H9 (cell line): ENCODE measurements at regions not wholly inside any gene's neighbourhood (a gene's known extent, or its start where the extent isn't known, plus 50 kb on each side); places are given as distances from the start of the nearest gene placed in this dataset.

ENCODE experiments used
- DNase-seq: peaks from one replicate; pipeline ENCODE4 v3.0.0-alpha.2; 2017
- H2AFZ ChIP-seq: one replicate; pipeline ENCODE4 v1.6.1; 2013; ENCODE audit warnings: mild to moderate bottlenecking, low read length, control low read depth, moderate library complexity
- H2AK5ac ChIP-seq: 2 replicates; pipeline ENCODE4 v1.6.1; 2013; ENCODE audit warnings: low read length, control low read depth, mixed read lengths; ENCODE audit not compliant: insufficient read length
- H2BK120ac ChIP-seq: one replicate; pipeline ENCODE4 v1.6.1; 2013; ENCODE audit warnings: low read depth, mild to moderate bottlenecking, low read length, control low read depth, inconsistent platforms; ENCODE audit not compliant: poor library complexity, severe bottlenecking
- H2BK12ac ChIP-seq: 2 replicates; pipeline ENCODE4 v1.6.1; 2013; ENCODE audit warnings: low read length, control low read depth, mixed read lengths, low read depth; ENCODE audit not compliant: insufficient read length
- H2BK15ac ChIP-seq: 2 replicates; pipeline ENCODE4 v1.6.1; 2013; ENCODE audit warnings: low read depth, low read length, control low read depth
- H2BK20ac ChIP-seq: one replicate; pipeline ENCODE4 v1.6.1; 2013; ENCODE audit warnings: low read depth, mild to moderate bottlenecking, low read length, control low read depth, inconsistent platforms; ENCODE audit not compliant: poor library complexity, severe bottlenecking
- H2BK5ac ChIP-seq: 2 replicates; pipeline ENCODE4 v1.6.1; 2013; ENCODE audit warnings: low read length, control low read depth, mixed read lengths; ENCODE audit not compliant: insufficient read length
- H3K14ac ChIP-seq: 2 replicates; pipeline ENCODE4 v1.6.1; 2013; ENCODE audit warnings: low read length, control low read depth; ENCODE audit not compliant: insufficient read depth
- H3K18ac ChIP-seq: 2 replicates; pipeline ENCODE4 v1.6.1; 2013; ENCODE audit warnings: low read depth, mild to moderate bottlenecking, mixed read lengths, low read length, control low read depth; ENCODE audit not compliant: insufficient read length
- H3K23ac ChIP-seq: 2 replicates; pipeline ENCODE4 v1.6.1; 2013; ENCODE audit warnings: low read length, control low read depth, mixed read lengths, low read depth; ENCODE audit not compliant: insufficient read length
- H3K23me2 ChIP-seq: 2 replicates; pipeline ENCODE4 v1.6.1; 2013; ENCODE audit warnings: low read depth, mild to moderate bottlenecking, mixed read lengths, low read length, control low read depth; ENCODE audit not compliant: insufficient read length, poor library complexity, severe bottlenecking
- H3K27ac ChIP-seq: 2 replicates; pipeline ENCODE4 v1.5.1; 2013; ENCODE audit warnings: low read length, control low read depth, mixed read lengths, low read depth; ENCODE audit not compliant: insufficient read length
- H3K27me3 ChIP-seq: 2 replicates; pipeline ENCODE4 v1.6.1; 2013; ENCODE audit warnings: low read length, control low read depth, inconsistent platforms; ENCODE audit not compliant: insufficient read depth
- H3K4ac ChIP-seq: 2 replicates; pipeline ENCODE4 v1.6.1; 2013; ENCODE audit warnings: low read depth, mild to moderate bottlenecking, control low read depth, inconsistent platforms, low read length, moderate library complexity
- H3K4me1 ChIP-seq: 2 replicates; pipeline ENCODE4 v1.6.1; 2013; ENCODE audit warnings: low read length, control low read depth, inconsistent platforms; ENCODE audit not compliant: insufficient read depth
- H3K4me2 ChIP-seq: 2 replicates; pipeline ENCODE4 v1.6.1; 2013; ENCODE audit warnings: low read length, control low read depth, mixed read lengths; ENCODE audit not compliant: insufficient read length, insufficient read depth
- H3K56ac ChIP-seq: 2 replicates; pipeline ENCODE4 v1.6.1; 2013; ENCODE audit warnings: low read depth, mild to moderate bottlenecking, mixed read lengths, low read length, control low read depth; ENCODE audit not compliant: insufficient read length
- H3K79me1 ChIP-seq: 2 replicates; pipeline ENCODE4 v1.6.1; 2013; ENCODE audit warnings: low read depth, mild to moderate bottlenecking, moderate library complexity, low read length, control low read depth, inconsistent platforms; ENCODE audit not compliant: insufficient read depth, poor library complexity, severe bottlenecking
- H3K79me2 ChIP-seq: 2 replicates; pipeline ENCODE4 v1.6.1; 2013; ENCODE audit warnings: low read length, control low read depth, inconsistent platforms; ENCODE audit not compliant: insufficient read depth
- H3K9ac ChIP-seq: 2 replicates; pipeline ENCODE4 v1.6.1; 2013; ENCODE audit warnings: low read length, control low read depth, mixed read lengths; ENCODE audit not compliant: insufficient read length; ENCODE audit errors: extremely low read depth
- H3K9me3 ChIP-seq: one replicate; pipeline ENCODE4 v1.6.1; 2013; ENCODE audit warnings: low read depth, low read length, inconsistent platforms; ENCODE audit not compliant: control insufficient read depth
- H3T11ph ChIP-seq: one replicate; pipeline ENCODE4 v1.6.1; 2013; ENCODE audit warnings: mild to moderate bottlenecking, low read length, control low read depth, inconsistent platforms
- H4K20me1 ChIP-seq: one replicate; pipeline ENCODE4 v1.6.1; 2013; ENCODE audit not compliant: control insufficient read depth, insufficient read length, insufficient read depth
- H4K5ac ChIP-seq: 2 replicates; pipeline ENCODE4 v1.6.1; 2013; ENCODE audit warnings: low read depth, mild to moderate bottlenecking, mixed read lengths, low read length, control low read depth; ENCODE audit not compliant: insufficient read length
- H4K8ac ChIP-seq: replicated peaks from 2 replicates; pipeline ENCODE4 v1.6.1; 2013; ENCODE audit warnings: low read length, control low read depth, mixed read lengths, low read depth; ENCODE audit not compliant: insufficient read length
- H4K91ac ChIP-seq: 2 replicates; pipeline ENCODE4 v1.6.1; 2013; ENCODE audit warnings: low read depth, mild to moderate bottlenecking, moderate library complexity, mixed read lengths, low read length, control low read depth; ENCODE audit not compliant: insufficient read length
- H3K27ac Mint-ChIP-seq, 3 experiments: 2 replicates in 2 of 3; 3 replicates in 1 of 3; pipeline ENCODE4 v1.8.0; 2020 to 2021; ENCODE audit warnings: mixed read lengths in 3 of 3, mild to moderate bottlenecking in 1 of 3, moderate library complexity in 1 of 3
- H3K27me3 Mint-ChIP-seq: 2 replicates; pipeline ENCODE4 v1.8.0; 2021; ENCODE audit warnings: low read depth, mild to moderate bottlenecking, moderate library complexity, mixed read lengths
- H3K36me3 Mint-ChIP-seq, 3 experiments: 2 replicates in 2 of 3; 3 replicates in 1 of 3; pipeline ENCODE4 v1.8.0; 2020 to 2021; ENCODE audit warnings: low read depth in 3 of 3, mixed read lengths in 3 of 3; ENCODE audit not compliant: insufficient read depth in 1 of 3
- H3K4me1 Mint-ChIP-seq, 2 experiments: 2 replicates each; pipeline ENCODE4 v1.8.0; 2020; ENCODE audit warnings: mixed read lengths in 2 of 2
- H3K4me3 Mint-ChIP-seq, 2 experiments: 2 replicates in 1 of 2; 3 replicates in 1 of 2; pipeline ENCODE4 v1.8.0; 2020 to 2021; ENCODE audit warnings: mild to moderate bottlenecking in 2 of 2, mixed read lengths in 2 of 2, moderate library complexity in 1 of 2
- H3K9me3 Mint-ChIP-seq, 2 experiments: 2 replicates in 1 of 2; 3 replicates in 1 of 2; pipeline ENCODE4 v1.8.0; 2020; ENCODE audit warnings: mild to moderate bottlenecking in 2 of 2, mixed read lengths in 2 of 2, moderate library complexity in 1 of 2
- WGBS: extraction: QIAGEN DNeasy Blood & Tissue Kit; methylation state at CpG from one replicate; pipeline ENCODE4 v1.1.7; 2013; ENCODE audit warnings: missing lambda C conversion rate, low lambda C conversion rate, mixed read lengths; ENCODE audit not compliant: insufficient read length; ENCODE audit errors: extremely low coverage; 5-methylcytosine and 5-hydroxymethylcytosine counted together
- TF ChIP-seq, protein P1 (sequence below): fragments of 200-600 bp; sonication (generic); conservative IDR thresholded peaks from 3 replicates; pipeline ENCODE4 v1.8.0; 2021; ENCODE audit warnings: antibody characterized with exemption, mild to moderate bottlenecking

DNA sequence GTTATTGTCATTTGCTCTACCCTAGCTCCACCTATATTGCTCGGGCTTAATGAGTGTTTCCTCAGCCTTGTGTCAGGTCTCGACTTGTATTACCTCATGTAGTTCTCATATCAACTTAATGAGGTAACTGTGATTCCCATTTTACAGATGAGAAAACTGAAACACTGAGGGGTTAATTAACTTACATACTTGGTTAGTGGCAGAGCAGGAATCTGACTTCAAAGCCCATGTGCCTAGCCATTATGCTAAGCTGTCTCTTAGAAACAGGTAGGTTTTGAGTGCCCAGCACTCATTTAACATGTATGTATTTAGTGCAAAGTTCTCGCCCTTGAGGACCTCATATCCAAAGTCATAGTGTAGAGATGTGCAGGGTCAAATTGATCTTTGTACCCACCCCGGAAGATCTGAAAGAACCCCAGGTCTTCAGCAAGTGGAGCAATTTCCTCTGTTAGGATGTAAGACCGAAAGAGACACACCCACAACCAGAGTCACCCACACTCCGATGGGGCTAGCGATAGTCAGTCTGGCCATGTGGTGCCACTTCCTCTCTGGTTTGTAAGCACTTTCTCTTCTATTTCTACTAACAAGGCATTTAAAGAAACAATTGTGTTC is 121.0 kb upstream of the SLC39A10 start:
- no peak for DNase-seq

More for the DNA sequence above, 121.0 kb upstream of the SLC39A10 start:
- Mint-ChIP-seq H3K27ac (no peak overlapping the region), H3K4me3 (no peak overlapping the region), H3K36me3 (no peaks in the 10 kb centered on the region), H3K9me3 (no peaks in the 10 kb centered on the region), H3K27me3 (no peaks in the 10 kb centered on the region), H3K4me1 (peaks cover 9 to 13% of the 10 kb centered on the region in 2 experiments)
- Histone ChIP-seq H2BK12ac (no peak overlapping the region), H3K14ac (no peak overlapping the region), H2AFZ (no peak overlapping the region), H3K4me2 (no peak overlapping the region), H2AK5ac (no peak overlapping the region), H4K5ac (no peak overlapping the region), H4K8ac (no peak overlapping the region), H3T11ph (no peak overlapping the region), H3K27ac (no peak overlapping the region), H3K9ac (no peak overlapping the region), H3K79me1 (no peaks in the 10 kb centered on the region), H3K18ac (no peak overlapping the region), H3K56ac (no peak overlapping the region), H2BK20ac (no peak overlapping the region), H3K23ac (no peak overlapping the region), H3K9me3 (no peaks in the 10 kb centered on the region), H4K91ac (no peak overlapping the region), H3K27me3 (no peaks in the 10 kb centered on the region), H2BK120ac (no peak overlapping the region), H3K4ac (no peak overlapping the region), H3K4me1 (no peaks in the 10 kb centered on the region; the same call in 1 of the 2 replicates), H2BK5ac (no peak overlapping the region), H2BK15ac (no peak overlapping the region), H3K23me2 (no peaks in the 10 kb centered on the region), H3K79me2 (no peaks in the 10 kb centered on the region), H4K20me1 (no peaks in the 10 kb centered on the region)
- TF ChIP-seq, protein P1, sequence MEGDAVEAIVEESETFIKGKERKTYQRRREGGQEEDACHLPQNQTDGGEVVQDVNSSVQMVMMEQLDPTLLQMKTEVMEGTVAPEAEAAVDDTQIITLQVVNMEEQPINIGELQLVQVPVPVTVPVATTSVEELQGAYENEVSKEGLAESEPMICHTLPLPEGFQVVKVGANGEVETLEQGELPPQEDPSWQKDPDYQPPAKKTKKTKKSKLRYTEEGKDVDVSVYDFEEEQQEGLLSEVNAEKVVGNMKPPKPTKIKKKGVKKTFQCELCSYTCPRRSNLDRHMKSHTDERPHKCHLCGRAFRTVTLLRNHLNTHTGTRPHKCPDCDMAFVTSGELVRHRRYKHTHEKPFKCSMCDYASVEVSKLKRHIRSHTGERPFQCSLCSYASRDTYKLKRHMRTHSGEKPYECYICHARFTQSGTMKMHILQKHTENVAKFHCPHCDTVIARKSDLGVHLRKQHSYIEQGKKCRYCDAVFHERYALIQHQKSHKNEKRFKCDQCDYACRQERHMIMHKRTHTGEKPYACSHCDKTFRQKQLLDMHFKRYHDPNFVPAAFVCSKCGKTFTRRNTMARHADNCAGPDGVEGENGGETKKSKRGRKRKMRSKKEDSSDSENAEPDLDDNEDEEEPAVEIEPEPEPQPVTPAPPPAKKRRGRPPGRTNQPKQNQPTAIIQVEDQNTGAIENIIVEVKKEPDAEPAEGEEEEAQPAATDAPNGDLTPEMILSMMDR: no peak
- WGBS: no CpG with 5 or more reads among the region's 7 CpGs
